Esophagus muscularis mucosa (tissue), 4 donors: ENCODE measurements at regions not wholly inside any gene's neighbourhood (a gene's known extent, or its start where the extent isn't known, plus 50 kb on each side); places are given as distances from the start of the nearest gene placed in this dataset.

ENCODE experiments used
- DNase-seq: peaks from one replicate; pipeline ENCODE4 v3.0.0-alpha.2; 2017; ENCODE audit errors: extremely low spot score
- H3K27ac ChIP-seq, 4 donors: fragments of 200-600 bp; sonication (generic); replicated peaks in 1 of 4; 1 replicate in 3 of 4; 2 replicates in 1 of 4; pipeline ENCODE4 v1.5.1; 2016 to 2019; ENCODE audit warnings: mild to moderate bottlenecking in 1 of 4
- H3K27me3 ChIP-seq, 4 donors: fragments of 200-600 bp; sonication (generic); one replicate each; pipeline versions ENCODE4 v1.5.1 to v1.6.0; 2016 to 2019
- H3K36me3 ChIP-seq, 4 donors: fragments of 200-600 bp; sonication (generic); one replicate each; pipeline ENCODE4 v1.5.1; 2016 to 2019
- H3K4me1 ChIP-seq, 4 donors: fragments of 200-600 bp; sonication (generic); one replicate each; pipeline ENCODE4 v1.5.1; 2016 to 2019
- H3K4me3 ChIP-seq, 4 donors: fragments of 200-600 bp; sonication (generic); 1 replicate in 2 of 4; 2 replicates in 2 of 4; pipeline ENCODE4 v1.5.1; 2016 to 2019; ENCODE audit warnings: mild to moderate bottlenecking in 4 of 4, moderate library complexity in 1 of 4
- H3K9me3 ChIP-seq, 4 donors: fragments of 200-600 bp; sonication (generic); 1 replicate in 3 of 4; 2 replicates in 1 of 4; pipeline ENCODE4 v1.5.1; 2016 to 2019
- EP300 ChIP-seq: sonication (generic); formaldehyde crosslinking; IDR thresholded peaks from one replicate; pipeline ENCODE4 v1.6.1; 2017; ENCODE audit warnings: antibody characterized with exemption
- POLR2A ChIP-seq: fragments of 450-650 bp; IDR thresholded peaks from one replicate; pipeline ENCODE4 v1.6.1; 2017; ENCODE audit warnings: antibody characterized with exemption, moderate library complexity, mild to moderate bottlenecking, low read depth
- POLR2AphosphoS5 ChIP-seq, 2 donors: sonication (generic); formaldehyde crosslinking; IDR thresholded peaks; one replicate each; pipeline ENCODE4 v1.6.1; 2017; ENCODE audit warnings: antibody characterized with exemption in 2 of 2
- WGBS: methylation state at CpG from one replicate; pipeline ENCODE4 v1.1.5; 2018; 5-methylcytosine and 5-hydroxymethylcytosine counted together
- intact Hi-C: fragments of 100-400 bp; cut with DNase I; formaldehyde crosslinking; loops from one replicate; pipeline ENCODE4 v1.15.1; 2023
- TF ChIP-seq, protein P1 (sequence below), 3 experiments: fragments of 200-600 bp in 2 of 3; fragments of 450-650 bp in 1 of 3; sonication (generic) in 2 of 3; IDR thresholded peaks; one replicate each; pipeline ENCODE4 v1.5.1; 2017 to 2019; ENCODE audit warnings: antibody characterized with exemption in 3 of 3, mild to moderate bottlenecking in 2 of 3, moderate library complexity in 1 of 3

DNA sequence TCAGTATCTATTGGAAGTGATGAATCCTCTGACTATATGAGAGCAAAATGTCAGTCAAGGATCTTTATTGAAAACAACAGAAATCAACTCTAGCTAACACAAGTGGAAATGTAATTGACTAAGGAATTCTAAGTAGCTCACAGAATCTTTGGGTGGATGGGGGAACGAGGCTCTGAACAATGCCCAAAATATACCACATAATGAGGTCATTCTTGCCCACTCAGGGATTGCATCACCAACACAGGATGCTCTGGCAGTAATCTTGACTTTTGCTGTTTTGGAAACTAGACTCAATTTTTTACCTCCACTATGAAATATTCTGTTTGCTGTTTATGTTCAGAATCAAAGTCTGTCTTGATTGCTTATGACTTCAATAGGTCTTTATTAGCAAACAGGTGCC lies 127.4 kb upstream of the UNC5C start:
- Histone ChIP-seq H3K27me3 (no peaks in the 10 kb centered on the region), H3K9me3 (no peaks in the 10 kb centered on the region), H3K36me3 (no peaks in the 10 kb centered on the region), H3K4me3 (no peak overlapping the region), H3K4me1 (no peaks in the 10 kb centered on the region), H3K27ac (no peak overlapping the region)
- 41% methylated on average over 1 of the region's 1 CpG for WGBS
- no peak for TF ChIP-seq POLR2A
- no peak for TF ChIP-seq POLR2AphosphoS5 (IDR thresholded peaks at IDR 0.05)
- no peak for TF ChIP-seq EP300
- TF ChIP-seq, protein P1, sequence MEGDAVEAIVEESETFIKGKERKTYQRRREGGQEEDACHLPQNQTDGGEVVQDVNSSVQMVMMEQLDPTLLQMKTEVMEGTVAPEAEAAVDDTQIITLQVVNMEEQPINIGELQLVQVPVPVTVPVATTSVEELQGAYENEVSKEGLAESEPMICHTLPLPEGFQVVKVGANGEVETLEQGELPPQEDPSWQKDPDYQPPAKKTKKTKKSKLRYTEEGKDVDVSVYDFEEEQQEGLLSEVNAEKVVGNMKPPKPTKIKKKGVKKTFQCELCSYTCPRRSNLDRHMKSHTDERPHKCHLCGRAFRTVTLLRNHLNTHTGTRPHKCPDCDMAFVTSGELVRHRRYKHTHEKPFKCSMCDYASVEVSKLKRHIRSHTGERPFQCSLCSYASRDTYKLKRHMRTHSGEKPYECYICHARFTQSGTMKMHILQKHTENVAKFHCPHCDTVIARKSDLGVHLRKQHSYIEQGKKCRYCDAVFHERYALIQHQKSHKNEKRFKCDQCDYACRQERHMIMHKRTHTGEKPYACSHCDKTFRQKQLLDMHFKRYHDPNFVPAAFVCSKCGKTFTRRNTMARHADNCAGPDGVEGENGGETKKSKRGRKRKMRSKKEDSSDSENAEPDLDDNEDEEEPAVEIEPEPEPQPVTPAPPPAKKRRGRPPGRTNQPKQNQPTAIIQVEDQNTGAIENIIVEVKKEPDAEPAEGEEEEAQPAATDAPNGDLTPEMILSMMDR (IDR thresholded peaks at IDR 0.05) = no peak
- intact Hi-C loops = no loop called here
- no peak for DNase-seq

DNA sequence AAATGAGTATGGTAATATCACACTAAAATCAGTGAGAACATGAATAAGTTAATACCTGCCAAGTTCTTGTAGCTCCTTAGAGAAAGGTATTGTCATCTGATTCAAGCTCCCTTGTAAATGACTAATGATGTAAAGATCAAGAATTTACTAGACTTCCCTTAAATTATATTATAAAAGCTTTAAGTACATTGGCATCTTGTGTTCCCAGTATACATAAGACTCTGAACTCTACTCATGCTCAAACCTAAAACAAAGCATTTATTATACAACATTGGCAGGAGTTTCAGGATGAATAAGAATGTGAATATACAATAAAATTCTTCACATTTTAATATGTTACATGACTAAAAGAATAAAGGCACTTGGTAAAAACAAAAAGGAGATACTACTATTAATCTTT lies 126.8 kb upstream of the UNC5C start:
- H3K4me3 ChIP-seq = no peak overlapping the region
- H3K9me3 ChIP-seq = no peaks in the 10 kb centered on the region
- TF ChIP-seq POLR2A = no peak
- TF ChIP-seq EP300 = no peak
- no peak for TF ChIP-seq POLR2AphosphoS5 (IDR thresholded peaks at IDR 0.05)
- TF ChIP-seq, protein P1 (IDR thresholded peaks at IDR 0.05) = no peak
- no peaks in the 10 kb centered on the region for H3K4me1 ChIP-seq
- no peak for DNase-seq
- H3K27ac ChIP-seq = no peak overlapping the region
- no peaks in the 10 kb centered on the region for H3K27me3 ChIP-seq
- H3K36me3 ChIP-seq = no peaks in the 10 kb centered on the region
- intact Hi-C loops = no loop called here

DNA sequence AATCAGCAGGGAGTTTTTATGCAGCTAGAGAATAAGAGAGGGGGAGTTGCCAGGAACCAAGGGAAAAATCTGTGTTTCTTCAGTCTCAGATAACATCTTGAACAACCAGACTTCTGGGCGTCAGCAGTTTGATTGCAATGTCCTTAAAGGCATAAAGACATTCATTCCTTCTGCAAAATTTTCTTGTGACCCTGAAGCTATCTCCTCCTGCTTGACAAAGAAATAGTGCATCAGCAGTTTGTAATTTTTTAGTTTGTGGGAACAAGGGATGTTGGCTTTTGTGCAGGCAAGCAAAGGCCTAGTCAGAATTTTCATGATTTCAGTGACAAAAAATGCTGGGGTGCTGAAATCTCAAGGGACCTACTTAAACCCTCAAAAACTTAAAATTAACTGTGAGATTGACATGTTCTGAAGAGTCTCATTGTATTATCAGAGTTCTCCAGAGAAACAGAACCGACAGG lies 125.8 kb upstream of the UNC5C start:
- no peaks in the 10 kb centered on the region for H3K4me1 ChIP-seq
- TF ChIP-seq POLR2A = no peak
- intact Hi-C loops = no loop called here
- no peaks in the 10 kb centered on the region for H3K27me3 ChIP-seq
- WGBS = 69% methylated on average over 2 of the region's 2 CpGs
- no peak overlapping the region for H3K4me3 ChIP-seq
- no peaks in the 10 kb centered on the region for H3K9me3 ChIP-seq
- H3K36me3 ChIP-seq = no peaks in the 10 kb centered on the region
- no peak overlapping the region for H3K27ac ChIP-seq
- DNase-seq = no peak

DNA sequence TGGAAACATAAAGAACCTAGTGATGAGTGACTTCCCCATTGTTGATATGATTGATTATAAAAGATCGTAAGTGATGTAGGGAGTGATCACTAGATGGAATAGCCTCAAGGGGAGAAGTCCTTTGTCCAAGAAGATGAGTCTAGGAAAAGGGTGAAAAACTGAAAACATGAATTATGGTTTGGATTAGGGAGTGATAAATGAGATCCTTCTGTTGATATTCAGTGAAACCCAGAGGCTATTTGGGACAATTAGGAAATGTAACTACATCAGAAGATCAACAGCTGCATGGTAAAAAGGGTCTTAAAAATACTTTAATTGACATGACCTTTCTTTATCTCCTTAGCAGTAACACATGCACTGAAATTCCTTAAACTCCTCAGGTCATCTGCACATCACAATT lies 124.0 kb upstream of the UNC5C start:
- intact Hi-C loops = no loop called here
- Histone ChIP-seq H3K4me3 (no peak overlapping the region), H3K4me1 (no peaks in the 10 kb centered on the region), H3K27me3 (no peaks in the 10 kb centered on the region), H3K36me3 (no peaks in the 10 kb centered on the region), H3K27ac (no peak overlapping the region), H3K9me3 (no peaks in the 10 kb centered on the region)
- no peak for DNase-seq
- TF ChIP-seq POLR2A (no peak), POLR2AphosphoS5 (IDR thresholded peaks at IDR 0.05) (no peak), EP300 (no peak)
- TF ChIP-seq, protein P1 (IDR thresholded peaks at IDR 0.05) = no peak
- WGBS = 71% methylated on average over 1 of the region's 1 CpG

DNA sequence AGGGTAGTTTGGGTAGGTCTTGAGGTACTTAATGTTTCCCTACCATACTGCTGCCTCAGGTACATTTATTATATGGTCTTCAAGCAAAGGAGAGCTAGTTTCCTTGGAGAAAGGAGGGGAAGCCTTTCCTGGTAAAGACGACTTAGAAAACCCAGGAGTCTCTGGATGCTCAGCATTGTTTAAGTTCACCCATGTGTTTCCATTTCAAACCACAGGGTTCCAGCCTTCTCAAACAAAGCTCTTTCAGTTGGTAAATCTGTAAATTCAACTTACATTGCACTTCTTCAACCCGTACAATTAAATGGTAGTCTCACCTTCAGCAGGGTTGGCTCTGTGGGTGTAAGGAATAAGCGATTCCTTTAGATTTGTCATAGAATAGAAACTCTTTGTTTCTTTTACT lies 111.9 kb upstream of the UNC5C start:
- intact Hi-C loops = no loop called here
- Histone ChIP-seq H3K9me3 (peaks cover 0 to 10% (median under 1%) of the 10 kb centered on the region in 4 donors), H3K4me1 (no peaks in the 10 kb centered on the region), H3K4me3 (no peak overlapping the region), H3K36me3 (no peaks in the 10 kb centered on the region), H3K27me3 (no peaks in the 10 kb centered on the region), H3K27ac (no peak overlapping the region)
- DNase-seq = no peak
- 84% methylated on average over 3 of the region's 3 CpGs for WGBS
- TF ChIP-seq POLR2AphosphoS5 (IDR thresholded peaks at IDR 0.05) (no peak), POLR2A (no peak), EP300 (no peak)
- TF ChIP-seq, protein P1 (IDR thresholded peaks at IDR 0.05) = no peak
